22Rv1 (cell line): ENCODE measurements at regions not wholly inside any gene's neighbourhood (a gene's known extent, or its start where the extent isn't known, plus 50 kb on each side); places are given as distances from the start of the nearest gene placed in this dataset.

Experiments
- CTCF ChIP-seq: fragments of 450-650 bp; IDR thresholded peaks from 2 replicates; pipeline ENCODE4 v1.5.1; 2017; ENCODE audit warnings: mild to moderate bottlenecking
- ZFX ChIP-seq: fragments of 450-650 bp; IDR thresholded peaks from 2 replicates; pipeline ENCODE4 v1.6.1; 2017; ENCODE audit warnings: antibody characterized with exemption, borderline replicate concordance

- no peak for TF ChIP-seq CTCF
- TF ChIP-seq ZFX: no peak
Observed at GRCh38 chr3:174619239-174619638, 239.9 kb upstream of the NAALADL2 start.
